PC-3 (cell line): ENCODE measurements at regions not wholly inside any gene's neighbourhood (a gene's known extent, or its start where the extent isn't known, plus 50 kb on each side); places are given as distances from the start of the nearest gene placed in this dataset.
A peak's percentile ranks its signal among the peaks of the same experiment; 100 is the strongest.

Experiments
- ATAC-seq: fragments of 200-7000 bp; cut with Tn5 transposase; 2 replicates; pipeline ENCODE4 v1.9.1; 2020; ENCODE audit warnings: mild to moderate bottlenecking, moderate library complexity
- BruUV-seq: library from RNA; stranded (reverse); fragments of 400-500 nt; replicated peaks from 2 replicates; lab custom pipeline; 2021; lab: Mats Ljungman, UMichigan
- CTCF ChIA-PET: fragments of 300-600 bp; sonication (Branson Sonifier 250); formaldehyde crosslinking; loops from one replicate; lab custom pipeline; 2022; ENCODE audit warnings: antibody characterized with exemption; lab: Charles Lee
- POLR2A ChIA-PET: fragments of 300-600 bp; sonication (Branson Sonifier 250); formaldehyde crosslinking; loops from one replicate; lab custom pipeline; 2022; ENCODE audit warnings: antibody characterized with exemption; ENCODE audit not compliant: unreplicated experiment; lab: Charles Lee
- DNase-seq: peaks from one replicate; pipeline ENCODE4 v3.0.0-alpha.2; 2015
- H2AFZ ChIP-seq: fragments of 300-600 bp; sonication (generic); 2 replicates; pipeline ENCODE4 v1.6.0; 2016; ENCODE audit warnings: antibody characterized with exemption, low read length
- H3F3A ChIP-seq: fragments of 300-600 bp; sonication (generic); one replicate; pipeline ENCODE4 v1.6.0; 2017; ENCODE audit warnings: antibody characterized with exemption, low read length, control low read depth, mild to moderate bottlenecking; ENCODE audit not compliant: unreplicated experiment
- H3K27ac ChIP-seq: fragments of 300-600 bp; sonication (generic); 2 replicates; pipeline ENCODE4 v1.5.1; 2016; ENCODE audit warnings: mild to moderate bottlenecking, low read length
- H3K27me3 ChIP-seq: fragments of 300-600 bp; sonication (generic); 2 replicates; pipeline ENCODE4 v1.6.1; 2016; ENCODE audit warnings: low read length, mixed read lengths
- H3K36me3 ChIP-seq: fragments of 300-600 bp; sonication (generic); 2 replicates; pipeline ENCODE4 v1.6.1; 2016; ENCODE audit warnings: low read depth, mixed run types, low read length, mixed read lengths
- H3K4me1 ChIP-seq: fragments of 300-600 bp; sonication (generic); 2 replicates; pipeline ENCODE4 v1.5.1; 2016; ENCODE audit warnings: low read length; ENCODE audit not compliant: insufficient read depth
- H3K4me2 ChIP-seq: fragments of 300-600 bp; sonication (generic); 2 replicates; pipeline ENCODE4 v1.6.0; 2016; ENCODE audit warnings: low read length
- H3K4me3 ChIP-seq: fragments of 300-600 bp; sonication (generic); 2 replicates; pipeline ENCODE4 v1.5.1; 2016; ENCODE audit warnings: mild to moderate bottlenecking, low read length, mixed read lengths
- H3K79me2 ChIP-seq: fragments of 300-600 bp; sonication (generic); 2 replicates; pipeline ENCODE4 v1.6.1; 2017; ENCODE audit warnings: low read length, mixed read lengths
- H3K9ac ChIP-seq: fragments of 300-600 bp; sonication (generic); 2 replicates; pipeline ENCODE4 v1.6.0; 2016; ENCODE audit warnings: mild to moderate bottlenecking, low read length
- H3K9me2 ChIP-seq: fragments of 300-600 bp; sonication (generic); replicated peaks from 2 replicates; pipeline ENCODE4 v1.6.1; 2016; ENCODE audit warnings: mixed run types, low read length, mixed read lengths
- H3K9me3 ChIP-seq: fragments of 300-600 bp; sonication (generic); 2 replicates; pipeline ENCODE4 v1.6.1; 2016; ENCODE audit warnings: low read length, mixed read lengths
- H4K20me1 ChIP-seq: fragments of 300-600 bp; sonication (generic); 2 replicates; pipeline ENCODE4 v1.6.1; 2016; ENCODE audit warnings: low read length, mixed read lengths
- EZH2 ChIP-seq: fragments of 300-600 bp; sonication (generic); IDR thresholded peaks from one replicate; pipeline ENCODE4 v1.6.1; 2017; ENCODE audit warnings: antibody characterized with exemption, mild to moderate bottlenecking, low read length; ENCODE audit not compliant: unreplicated experiment
- EZH2phosphoT487 ChIP-seq: fragments of 300-600 bp; sonication (generic); IDR thresholded peaks from 2 replicates; pipeline ENCODE4 v1.6.1; 2018; ENCODE audit warnings: mild to moderate bottlenecking, antibody characterized with exemption, low read length, borderline replicate concordance
- intact Hi-C: fragments of 100-400 bp; cut with micrococcal nuclease; formaldehyde crosslinking; loops from 2 replicates; pipeline ENCODE4 v1.9.0; 2023
- TF ChIP-seq, protein P1 (sequence below): fragments of 300-600 bp; sonication (generic); conservative IDR thresholded peaks from 2 replicates; pipeline ENCODE4 v1.5.1; 2017; ENCODE audit warnings: antibody characterized with exemption, low read depth, mild to moderate bottlenecking, low read length

DNA sequence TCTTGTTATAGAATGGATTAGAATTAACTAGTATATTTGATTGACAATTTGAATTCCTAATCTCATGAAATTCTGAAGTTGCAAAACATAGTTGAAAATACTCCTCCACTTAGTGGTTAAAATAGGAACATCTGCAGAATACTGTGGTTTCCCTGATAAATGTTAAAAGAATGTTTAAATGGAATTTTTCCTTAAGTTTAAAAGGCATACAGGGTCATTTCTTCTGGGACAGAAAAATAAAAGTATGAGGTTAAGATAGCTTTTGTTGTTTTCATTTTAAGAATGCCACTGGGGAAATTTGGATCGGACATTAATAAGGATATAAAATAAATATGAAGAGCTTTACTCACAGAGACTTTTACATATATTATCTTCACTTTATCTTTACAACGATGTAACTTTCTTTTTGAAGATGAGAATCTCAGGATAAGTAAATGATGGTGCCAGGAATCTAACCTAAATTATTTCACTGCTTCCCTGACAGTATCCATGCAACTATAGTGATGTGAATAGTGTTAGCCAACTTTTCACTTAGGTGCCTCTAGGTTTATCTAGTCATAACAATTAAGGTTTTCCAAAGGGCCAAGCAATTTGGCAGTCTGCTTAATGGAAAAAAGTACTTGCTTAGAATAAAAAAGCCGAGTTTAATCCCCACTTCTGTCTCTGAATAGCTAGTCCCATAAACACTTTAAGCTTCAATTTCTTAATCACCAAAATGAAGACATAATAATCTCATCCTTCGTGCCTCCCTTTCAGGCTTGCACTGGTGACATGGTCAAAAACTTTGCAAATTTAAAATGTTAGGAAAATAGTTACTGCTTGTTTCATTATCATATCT is 151.8 kb upstream of the STK17B start:
- Histone ChIP-seq H3K9me3 (no peaks in the 10 kb centered on the region), H4K20me1 (no peaks in the 10 kb centered on the region), H3K9ac (no peak overlapping the region), H3K9me2 (no peaks in the 10 kb centered on the region), H2AFZ (no peak overlapping the region), H3K79me2 (no peaks in the 10 kb centered on the region), H3F3A (no peaks in the 10 kb centered on the region), H3K27ac (no peak overlapping the region), H3K4me3 (no peak overlapping the region), H3K36me3 (no peaks in the 10 kb centered on the region), H3K27me3 (no peaks in the 10 kb centered on the region), H3K4me2 (peak overlapping the region; percentile 42; the same call in 1 of the 2 replicates), H3K4me1 (peaks cover 11% of the 10 kb centered on the region)
- ATAC-seq, result peak; percentile 31; the same call in 1 of the 2 replicates
- CTCF ChIA-PET, result no interaction called here
- POLR2A ChIA-PET, result no interaction called here
- intact Hi-C loops, result no loop called here
- TF ChIP-seq EZH2, result no peak
- no peak for TF ChIP-seq EZH2phosphoT487
- TF ChIP-seq, protein P1, sequence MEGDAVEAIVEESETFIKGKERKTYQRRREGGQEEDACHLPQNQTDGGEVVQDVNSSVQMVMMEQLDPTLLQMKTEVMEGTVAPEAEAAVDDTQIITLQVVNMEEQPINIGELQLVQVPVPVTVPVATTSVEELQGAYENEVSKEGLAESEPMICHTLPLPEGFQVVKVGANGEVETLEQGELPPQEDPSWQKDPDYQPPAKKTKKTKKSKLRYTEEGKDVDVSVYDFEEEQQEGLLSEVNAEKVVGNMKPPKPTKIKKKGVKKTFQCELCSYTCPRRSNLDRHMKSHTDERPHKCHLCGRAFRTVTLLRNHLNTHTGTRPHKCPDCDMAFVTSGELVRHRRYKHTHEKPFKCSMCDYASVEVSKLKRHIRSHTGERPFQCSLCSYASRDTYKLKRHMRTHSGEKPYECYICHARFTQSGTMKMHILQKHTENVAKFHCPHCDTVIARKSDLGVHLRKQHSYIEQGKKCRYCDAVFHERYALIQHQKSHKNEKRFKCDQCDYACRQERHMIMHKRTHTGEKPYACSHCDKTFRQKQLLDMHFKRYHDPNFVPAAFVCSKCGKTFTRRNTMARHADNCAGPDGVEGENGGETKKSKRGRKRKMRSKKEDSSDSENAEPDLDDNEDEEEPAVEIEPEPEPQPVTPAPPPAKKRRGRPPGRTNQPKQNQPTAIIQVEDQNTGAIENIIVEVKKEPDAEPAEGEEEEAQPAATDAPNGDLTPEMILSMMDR, result no peak
- peak; percentile 23 for DNase-seq
- BruUV-seq, result no TSS peak

DNA sequence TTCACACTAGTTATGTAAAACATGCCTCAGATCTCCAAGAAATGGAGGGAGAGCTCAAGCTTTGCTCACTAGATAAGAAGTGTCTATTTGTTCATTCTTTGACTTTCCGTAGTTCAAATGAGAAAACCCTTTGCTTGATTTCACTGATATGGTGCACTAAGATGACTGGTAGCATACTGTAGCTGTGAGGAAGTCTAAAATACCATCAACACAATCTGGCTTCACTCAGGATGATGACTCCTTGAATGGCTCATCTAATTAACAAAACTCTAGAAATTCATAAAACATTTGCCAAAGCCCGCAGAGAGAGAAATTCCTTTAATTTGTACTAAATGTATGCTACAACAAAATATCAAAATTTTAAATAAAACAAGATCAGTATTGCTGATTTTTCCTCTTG is 152.8 kb upstream of the STK17B start:
- CTCF ChIA-PET, result no interaction called here
- Histone ChIP-seq H3K36me3 (no peaks in the 10 kb centered on the region), H3K9me3 (no peaks in the 10 kb centered on the region), H3K27ac (no peak overlapping the region), H3K79me2 (no peaks in the 10 kb centered on the region), H3K4me1 (peaks cover 11% of the 10 kb centered on the region), H3K27me3 (no peaks in the 10 kb centered on the region), H3K4me3 (no peak overlapping the region), H4K20me1 (no peaks in the 10 kb centered on the region), H3K9me2 (no peaks in the 10 kb centered on the region), H3F3A (no peaks in the 10 kb centered on the region), H2AFZ (no peak overlapping the region), H3K4me2 (no peak overlapping the region), H3K9ac (no peak overlapping the region)
- intact Hi-C loops, result no loop called here
- POLR2A ChIA-PET, result no interaction called here
- no TSS peak for BruUV-seq
- TF ChIP-seq EZH2 (no peak), EZH2phosphoT487 (no peak)
- TF ChIP-seq, protein P1, result no peak
- no peak for ATAC-seq
- no peak for DNase-seq

DNA sequence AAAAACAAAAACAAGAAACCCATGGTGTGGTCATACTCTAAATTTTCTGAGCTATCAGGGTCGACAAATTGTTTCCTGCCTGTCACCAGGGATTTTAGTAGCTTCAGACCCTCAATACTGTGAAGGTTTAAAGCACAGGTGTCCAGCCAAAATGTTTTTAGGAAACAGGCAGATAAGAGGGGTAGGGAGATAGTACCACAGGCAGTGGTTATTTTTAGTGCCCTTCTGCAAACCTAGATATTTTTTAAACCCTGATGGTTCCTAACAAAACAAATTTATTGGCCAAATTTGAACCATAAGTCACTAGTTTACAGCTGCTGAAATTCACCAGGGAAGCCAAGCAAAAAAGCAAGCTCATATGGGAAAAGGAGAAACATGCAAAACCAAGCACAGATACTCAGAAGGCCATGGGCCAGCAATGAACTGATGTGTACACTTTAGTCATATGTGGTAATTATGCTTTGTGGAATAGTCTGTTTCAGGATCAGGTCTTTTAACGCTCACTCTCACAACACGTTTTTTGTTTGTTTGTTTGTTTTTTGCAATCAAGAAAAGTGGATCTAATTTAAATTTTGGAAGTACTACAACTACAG is 156.8 kb upstream of the STK17B start:
- intact Hi-C loops, result no loop called here
- no peaks in the 10 kb centered on the region for H3K79me2 ChIP-seq
- no peaks in the 10 kb centered on the region for H3K9me3 ChIP-seq
- no peak overlapping the region for H3K9ac ChIP-seq
- TF ChIP-seq, protein P1, result no peak
- TF ChIP-seq EZH2phosphoT487 (no peak), EZH2 (no peak)
- H3K27ac ChIP-seq, result no peak overlapping the region
- DNase-seq (no peak), ATAC-seq (no peak)
- no peak overlapping the region for H3K4me3 ChIP-seq
- ChIA-PET CTCF (no interaction called here), POLR2A (no interaction called here)
- no peaks in the 10 kb centered on the region for H3F3A ChIP-seq
- BruUV-seq, result no TSS peak
- H2AFZ ChIP-seq, result no peak overlapping the region
- peaks cover 26% of the 10 kb centered on the region for H3K4me1 ChIP-seq
- H3K27me3 ChIP-seq, result no peaks in the 10 kb centered on the region
- H3K4me2 ChIP-seq, result no peak overlapping the region
- H4K20me1 ChIP-seq, result no peaks in the 10 kb centered on the region
- H3K9me2 ChIP-seq, result no peaks in the 10 kb centered on the region
- H3K36me3 ChIP-seq, result no peaks in the 10 kb centered on the region
